PC-3 (cell line): ENCODE measurements at regions not wholly inside any gene's neighbourhood (a gene's known extent, or its start where the extent isn't known, plus 50 kb on each side); places are given as distances from the start of the nearest gene placed in this dataset.
A peak's percentile ranks its signal among the peaks of the same experiment; 100 is the strongest.

Experiments
- ATAC-seq: fragments of 200-7000 bp; cut with Tn5 transposase; 2 replicates; pipeline ENCODE4 v1.9.1; 2020; ENCODE audit warnings: mild to moderate bottlenecking, moderate library complexity
- BruUV-seq: library from RNA; stranded (reverse); fragments of 400-500 nt; replicated peaks from 2 replicates; lab custom pipeline; 2021; lab: Mats Ljungman, UMichigan
- CTCF ChIA-PET: fragments of 300-600 bp; sonication (Branson Sonifier 250); formaldehyde crosslinking; loops from one replicate; lab custom pipeline; 2022; ENCODE audit warnings: antibody characterized with exemption; lab: Charles Lee
- POLR2A ChIA-PET: fragments of 300-600 bp; sonication (Branson Sonifier 250); formaldehyde crosslinking; loops from one replicate; lab custom pipeline; 2022; ENCODE audit warnings: antibody characterized with exemption; ENCODE audit not compliant: unreplicated experiment; lab: Charles Lee
- DNase-seq: peaks from one replicate; pipeline ENCODE4 v3.0.0-alpha.2; 2015
- H2AFZ ChIP-seq: fragments of 300-600 bp; sonication (generic); 2 replicates; pipeline ENCODE4 v1.6.0; 2016; ENCODE audit warnings: antibody characterized with exemption, low read length
- H3F3A ChIP-seq: fragments of 300-600 bp; sonication (generic); one replicate; pipeline ENCODE4 v1.6.0; 2017; ENCODE audit warnings: antibody characterized with exemption, low read length, control low read depth, mild to moderate bottlenecking; ENCODE audit not compliant: unreplicated experiment
- H3K27ac ChIP-seq: fragments of 300-600 bp; sonication (generic); 2 replicates; pipeline ENCODE4 v1.5.1; 2016; ENCODE audit warnings: mild to moderate bottlenecking, low read length
- H3K27me3 ChIP-seq: fragments of 300-600 bp; sonication (generic); 2 replicates; pipeline ENCODE4 v1.6.1; 2016; ENCODE audit warnings: low read length, mixed read lengths
- H3K36me3 ChIP-seq: fragments of 300-600 bp; sonication (generic); 2 replicates; pipeline ENCODE4 v1.6.1; 2016; ENCODE audit warnings: low read depth, mixed run types, low read length, mixed read lengths
- H3K4me1 ChIP-seq: fragments of 300-600 bp; sonication (generic); 2 replicates; pipeline ENCODE4 v1.5.1; 2016; ENCODE audit warnings: low read length; ENCODE audit not compliant: insufficient read depth
- H3K4me2 ChIP-seq: fragments of 300-600 bp; sonication (generic); 2 replicates; pipeline ENCODE4 v1.6.0; 2016; ENCODE audit warnings: low read length
- H3K4me3 ChIP-seq: fragments of 300-600 bp; sonication (generic); 2 replicates; pipeline ENCODE4 v1.5.1; 2016; ENCODE audit warnings: mild to moderate bottlenecking, low read length, mixed read lengths
- H3K79me2 ChIP-seq: fragments of 300-600 bp; sonication (generic); 2 replicates; pipeline ENCODE4 v1.6.1; 2017; ENCODE audit warnings: low read length, mixed read lengths
- H3K9ac ChIP-seq: fragments of 300-600 bp; sonication (generic); 2 replicates; pipeline ENCODE4 v1.6.0; 2016; ENCODE audit warnings: mild to moderate bottlenecking, low read length
- H3K9me2 ChIP-seq: fragments of 300-600 bp; sonication (generic); replicated peaks from 2 replicates; pipeline ENCODE4 v1.6.1; 2016; ENCODE audit warnings: mixed run types, low read length, mixed read lengths
- H3K9me3 ChIP-seq: fragments of 300-600 bp; sonication (generic); 2 replicates; pipeline ENCODE4 v1.6.1; 2016; ENCODE audit warnings: low read length, mixed read lengths
- H4K20me1 ChIP-seq: fragments of 300-600 bp; sonication (generic); 2 replicates; pipeline ENCODE4 v1.6.1; 2016; ENCODE audit warnings: low read length, mixed read lengths
- CTCF ChIP-seq: fragments of 300-600 bp; sonication (generic); conservative IDR thresholded peaks from 2 replicates; pipeline ENCODE4 v1.5.1; 2017; ENCODE audit warnings: antibody characterized with exemption, low read depth, mild to moderate bottlenecking, low read length
- EZH2 ChIP-seq: fragments of 300-600 bp; sonication (generic); IDR thresholded peaks from one replicate; pipeline ENCODE4 v1.6.1; 2017; ENCODE audit warnings: antibody characterized with exemption, mild to moderate bottlenecking, low read length; ENCODE audit not compliant: unreplicated experiment
- EZH2phosphoT487 ChIP-seq: fragments of 300-600 bp; sonication (generic); IDR thresholded peaks from 2 replicates; pipeline ENCODE4 v1.6.1; 2018; ENCODE audit warnings: mild to moderate bottlenecking, antibody characterized with exemption, low read length, borderline replicate concordance
- intact Hi-C: fragments of 100-400 bp; cut with micrococcal nuclease; formaldehyde crosslinking; loops from 2 replicates; pipeline ENCODE4 v1.9.0; 2023

GRCh38 chr18:71374294-71375000 is 1085.6 kb downstream of the SOCS6 start:
- BruUV-seq: no TSS peak

DNA sequence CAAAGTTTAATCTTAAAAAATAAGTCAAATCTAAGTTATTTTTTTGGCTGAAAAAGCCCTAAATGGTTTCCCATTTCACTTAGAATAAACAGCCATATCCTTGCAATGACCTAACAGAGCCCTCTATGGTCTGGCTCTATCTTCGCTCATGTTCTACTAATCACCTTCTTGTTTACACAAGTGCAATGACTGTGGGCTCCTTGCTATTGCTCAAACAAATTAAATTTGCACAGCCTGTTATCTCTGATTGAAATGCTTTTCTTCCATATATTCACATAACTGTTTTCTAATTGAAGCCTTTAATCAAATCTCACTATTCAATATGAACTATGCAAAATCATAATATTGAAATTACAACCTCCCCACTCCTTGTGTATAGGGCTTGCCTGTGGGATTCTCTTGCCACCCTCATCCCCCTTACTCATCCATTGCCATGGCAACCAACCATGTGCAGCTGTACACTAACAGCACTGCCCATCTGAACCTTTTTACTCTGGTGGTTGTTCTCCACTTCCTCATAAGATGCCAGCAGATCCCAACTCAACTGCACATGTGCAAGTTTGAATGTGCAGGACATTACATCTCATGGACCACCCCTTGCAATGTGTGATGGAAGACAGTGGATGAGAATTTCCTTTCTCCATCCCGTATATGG is 1083.2 kb downstream of the SOCS6 start:
- H3K9ac ChIP-seq: no peak overlapping the region
- no peak overlapping the region for H3K27ac ChIP-seq
- TF ChIP-seq CTCF (no peak), EZH2 (no peak), EZH2phosphoT487 (no peak)
- no peaks in the 10 kb centered on the region for H3K27me3 ChIP-seq
- no peaks in the 10 kb centered on the region for H3K9me2 ChIP-seq
- intact Hi-C loops: no loop called here
- no peak overlapping the region for H2AFZ ChIP-seq
- CTCF ChIA-PET: no interaction called here
- H4K20me1 ChIP-seq: no peaks in the 10 kb centered on the region
- ATAC-seq (0 out of 2 replicates have a peak, but pooled peaks have one; percentile 29), DNase-seq (no peak)
- no TSS peak for BruUV-seq
- no peaks in the 10 kb centered on the region for H3K79me2 ChIP-seq
- H3K36me3 ChIP-seq: no peaks in the 10 kb centered on the region
- H3K4me2 ChIP-seq: no peak overlapping the region
- no peak overlapping the region for H3K4me3 ChIP-seq
- H3K4me1 ChIP-seq: no peaks in the 10 kb centered on the region
- no peaks in the 10 kb centered on the region for H3K9me3 ChIP-seq
- H3F3A ChIP-seq: no peaks in the 10 kb centered on the region
- POLR2A ChIA-PET: no interaction called here

More at GRCh38 chr18:71374294-71375000, 1085.6 kb downstream of the SOCS6 start:
- intact Hi-C loops: no loop called here
- Histone ChIP-seq H3K36me3 (no peaks in the 10 kb centered on the region), H3K79me2 (no peaks in the 10 kb centered on the region), H3F3A (no peaks in the 10 kb centered on the region), H3K4me1 (no peaks in the 10 kb centered on the region), H3K4me3 (no peak overlapping the region), H3K4me2 (no peak overlapping the region), H4K20me1 (no peaks in the 10 kb centered on the region), H2AFZ (no peak overlapping the region), H3K9me3 (no peaks in the 10 kb centered on the region), H3K9ac (no peak overlapping the region), H3K27me3 (no peaks in the 10 kb centered on the region), H3K9me2 (no peaks in the 10 kb centered on the region), H3K27ac (no peak overlapping the region)
- ATAC-seq (no peak), DNase-seq (no peak)
- CTCF ChIA-PET: no interaction called here
- TF ChIP-seq CTCF (no peak), EZH2phosphoT487 (no peak), EZH2 (no peak)
- POLR2A ChIA-PET: no interaction called here
